GM23338 (cell line): ENCODE measurements at regions not wholly inside any gene's neighbourhood (a gene's known extent, or its start where the extent isn't known, plus 50 kb on each side); places are given as distances from the start of the nearest gene placed in this dataset.

Source experiments
- TF ChIP-seq, protein P1 (sequence below), 2 experiments: fragments of 200-600 bp in 1 of 2; sonication (generic) in 1 of 2; conservative IDR thresholded peaks; 2 replicates each; pipeline versions ENCODE4 v1.5.1 to v1.6.1; 2016 to 2017; ENCODE audit warnings: antibody characterized with exemption in 2 of 2, low read depth in 2 of 2, mild to moderate bottlenecking in 2 of 2, moderate library complexity in 1 of 2
- TF ChIP-seq, protein P2 (sequence below): IDR thresholded peaks from one replicate; pipeline ENCODE4 v1.6.1; 2018; ENCODE audit warnings: antibody characterized with exemption; ENCODE audit not compliant: unreplicated experiment

DNA sequence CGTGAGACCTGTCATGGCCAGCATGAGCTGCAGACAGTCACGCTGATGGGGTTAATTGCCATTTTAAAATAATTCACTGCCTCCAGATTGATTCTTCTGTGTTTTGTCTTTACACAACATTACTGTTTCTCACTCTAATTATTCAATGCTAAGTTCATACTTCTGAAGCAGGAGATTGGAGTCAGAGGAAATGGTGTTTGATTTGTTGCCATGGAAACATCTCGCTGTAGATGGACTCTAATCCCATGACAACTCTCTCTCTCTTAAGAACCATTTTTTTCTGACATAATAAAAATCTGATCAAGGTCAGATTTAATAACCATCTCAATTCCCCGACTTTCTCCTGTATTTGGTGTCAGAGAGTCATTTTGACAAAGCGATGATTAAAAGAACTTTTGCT lies 209.0 kb downstream of the IDS start:
- TF ChIP-seq, protein P1, sequence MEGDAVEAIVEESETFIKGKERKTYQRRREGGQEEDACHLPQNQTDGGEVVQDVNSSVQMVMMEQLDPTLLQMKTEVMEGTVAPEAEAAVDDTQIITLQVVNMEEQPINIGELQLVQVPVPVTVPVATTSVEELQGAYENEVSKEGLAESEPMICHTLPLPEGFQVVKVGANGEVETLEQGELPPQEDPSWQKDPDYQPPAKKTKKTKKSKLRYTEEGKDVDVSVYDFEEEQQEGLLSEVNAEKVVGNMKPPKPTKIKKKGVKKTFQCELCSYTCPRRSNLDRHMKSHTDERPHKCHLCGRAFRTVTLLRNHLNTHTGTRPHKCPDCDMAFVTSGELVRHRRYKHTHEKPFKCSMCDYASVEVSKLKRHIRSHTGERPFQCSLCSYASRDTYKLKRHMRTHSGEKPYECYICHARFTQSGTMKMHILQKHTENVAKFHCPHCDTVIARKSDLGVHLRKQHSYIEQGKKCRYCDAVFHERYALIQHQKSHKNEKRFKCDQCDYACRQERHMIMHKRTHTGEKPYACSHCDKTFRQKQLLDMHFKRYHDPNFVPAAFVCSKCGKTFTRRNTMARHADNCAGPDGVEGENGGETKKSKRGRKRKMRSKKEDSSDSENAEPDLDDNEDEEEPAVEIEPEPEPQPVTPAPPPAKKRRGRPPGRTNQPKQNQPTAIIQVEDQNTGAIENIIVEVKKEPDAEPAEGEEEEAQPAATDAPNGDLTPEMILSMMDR (conservative IDR thresholded peaks at IDR 0.05; ENCODE audit: low read depth in 2 of 2) = no peak
- TF ChIP-seq, protein P2, sequence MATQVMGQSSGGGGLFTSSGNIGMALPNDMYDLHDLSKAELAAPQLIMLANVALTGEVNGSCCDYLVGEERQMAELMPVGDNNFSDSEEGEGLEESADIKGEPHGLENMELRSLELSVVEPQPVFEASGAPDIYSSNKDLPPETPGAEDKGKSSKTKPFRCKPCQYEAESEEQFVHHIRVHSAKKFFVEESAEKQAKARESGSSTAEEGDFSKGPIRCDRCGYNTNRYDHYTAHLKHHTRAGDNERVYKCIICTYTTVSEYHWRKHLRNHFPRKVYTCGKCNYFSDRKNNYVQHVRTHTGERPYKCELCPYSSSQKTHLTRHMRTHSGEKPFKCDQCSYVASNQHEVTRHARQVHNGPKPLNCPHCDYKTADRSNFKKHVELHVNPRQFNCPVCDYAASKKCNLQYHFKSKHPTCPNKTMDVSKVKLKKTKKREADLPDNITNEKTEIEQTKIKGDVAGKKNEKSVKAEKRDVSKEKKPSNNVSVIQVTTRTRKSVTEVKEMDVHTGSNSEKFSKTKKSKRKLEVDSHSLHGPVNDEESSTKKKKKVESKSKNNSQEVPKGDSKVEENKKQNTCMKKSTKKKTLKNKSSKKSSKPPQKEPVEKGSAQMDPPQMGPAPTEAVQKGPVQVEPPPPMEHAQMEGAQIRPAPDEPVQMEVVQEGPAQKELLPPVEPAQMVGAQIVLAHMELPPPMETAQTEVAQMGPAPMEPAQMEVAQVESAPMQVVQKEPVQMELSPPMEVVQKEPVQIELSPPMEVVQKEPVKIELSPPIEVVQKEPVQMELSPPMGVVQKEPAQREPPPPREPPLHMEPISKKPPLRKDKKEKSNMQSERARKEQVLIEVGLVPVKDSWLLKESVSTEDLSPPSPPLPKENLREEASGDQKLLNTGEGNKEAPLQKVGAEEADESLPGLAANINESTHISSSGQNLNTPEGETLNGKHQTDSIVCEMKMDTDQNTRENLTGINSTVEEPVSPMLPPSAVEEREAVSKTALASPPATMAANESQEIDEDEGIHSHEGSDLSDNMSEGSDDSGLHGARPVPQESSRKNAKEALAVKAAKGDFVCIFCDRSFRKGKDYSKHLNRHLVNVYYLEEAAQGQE = no peak
